Esophagus squamous epithelium (tissue), 5 donors: ENCODE measurements at regions not wholly inside any gene's neighbourhood (a gene's known extent, or its start where the extent isn't known, plus 50 kb on each side); places are given as distances from the start of the nearest gene placed in this dataset.

Experiments used
- DNase-seq: peaks from one replicate; lab custom pipeline; 2025; lab: John Stamatoyannopoulos, UW
- H3K27ac ChIP-seq, 4 donors: fragments of 200-600 bp; sonication (generic); one replicate each; pipeline ENCODE4 v1.5.1; 2016 to 2019; ENCODE audit warnings: mild to moderate bottlenecking in 1 of 4
- H3K27me3 ChIP-seq, 4 donors: fragments of 200-600 bp; sonication (generic); 1 replicate in 3 of 4; 2 replicates in 1 of 4; pipeline versions ENCODE4 v1.5.1 to v1.6.0; 2017 to 2021; ENCODE audit warnings: antibody characterized with exemption in 1 of 4
- H3K36me3 ChIP-seq, 3 donors: fragments of 200-600 bp; sonication (generic); one replicate each; pipeline ENCODE4 v1.5.1; 2016 to 2019
- H3K4me1 ChIP-seq, 3 donors: fragments of 200-600 bp; sonication (generic); one replicate each; pipeline ENCODE4 v1.5.1; 2017 to 2019
- H3K4me3 ChIP-seq, 4 donors: fragments of 200-600 bp; sonication (generic); 1 replicate in 3 of 4; 2 replicates in 1 of 4; pipeline ENCODE4 v1.5.1; 2016 to 2019; ENCODE audit warnings: mild to moderate bottlenecking in 2 of 4, moderate library complexity in 1 of 4
- H3K9me3 ChIP-seq, 3 donors: fragments of 200-600 bp; sonication (generic); one replicate each; pipeline ENCODE4 v1.5.1; 2016 to 2019
- CTCF ChIP-seq, 6 experiments: fragments of 450-650 bp in 4 of 6; fragments of 200-600 bp in 2 of 6; sonication (generic) in 2 of 6; IDR thresholded peaks; one replicate each; pipeline ENCODE4 v1.5.1; 2016 to 2019; ENCODE audit warnings: antibody characterized with exemption in 6 of 6, mild to moderate bottlenecking in 4 of 6, moderate library complexity in 4 of 6
- POLR2A ChIP-seq, 4 donors: fragments of 450-650 bp; IDR thresholded peaks; one replicate each; pipeline ENCODE4 v1.6.1; 2017; ENCODE audit warnings: antibody characterized with exemption in 4 of 4, mild to moderate bottlenecking in 4 of 4, moderate library complexity in 3 of 4
- WGBS, 2 donors: methylation state at CpG; one replicate each; pipeline ENCODE4 v1.1.5; 2018; 5-methylcytosine and 5-hydroxymethylcytosine counted together
- intact Hi-C: fragments of 100-400 bp; cut with DNase I; formaldehyde crosslinking; loops from one replicate; pipeline ENCODE4 v1.15.0; 2022
- donor health status: DM: yes; HTN: yes; CAD: no.

- no peaks in the 10 kb centered on the region for H3K9me3 ChIP-seq
- H3K27me3 ChIP-seq = no peaks in the 10 kb centered on the region
- H3K4me3 ChIP-seq = no peak overlapping the region
- no peak for DNase-seq
- no peaks in the 10 kb centered on the region for H3K4me1 ChIP-seq
- H3K27ac ChIP-seq = no peak overlapping the region
- intact Hi-C loops = no loop called here
- TF ChIP-seq POLR2A (IDR thresholded peaks at IDR 0.05) = no peak
- H3K36me3 ChIP-seq = no peaks in the 10 kb centered on the region
- WGBS, 2 donors = 96 to 100% methylated on average over 2 to 3 of the region's 4 CpGs
These were observed 397.6 kb upstream of the MAF start for GRCh38 chr16:79998143-79998542.

GRCh38 chr16:79997257-79997656 lies 396.7 kb upstream of the MAF start:
- H3K27me3 ChIP-seq = no peaks in the 10 kb centered on the region
- no peaks in the 10 kb centered on the region for H3K36me3 ChIP-seq
- H3K4me3 ChIP-seq = no peak overlapping the region
- no peaks in the 10 kb centered on the region for H3K4me1 ChIP-seq
- TF ChIP-seq POLR2A (IDR thresholded peaks at IDR 0.05) = no peak
- TF ChIP-seq CTCF (IDR thresholded peaks at IDR 0.05) = peak in 5 of 6 experiments; percentile 8 to 47 (median 22)
- no peak overlapping the region for H3K27ac ChIP-seq
- no peaks in the 10 kb centered on the region for H3K9me3 ChIP-seq
- intact Hi-C loops = no loop called here
- no peak for DNase-seq
- 73 to 78% methylated on average over 6 of the region's 6 CpGs for WGBS, 2 donors

- no peak for DNase-seq
- Histone ChIP-seq H3K36me3 (no peaks in the 10 kb centered on the region), H3K27me3 (no peaks in the 10 kb centered on the region), H3K4me3 (no peak overlapping the region), H3K27ac (no peak overlapping the region), H3K9me3 (no peaks in the 10 kb centered on the region), H3K4me1 (no peaks in the 10 kb centered on the region)
- 84 to 97% methylated on average over 3 of the region's 3 CpGs for WGBS, 2 donors
- no peak for TF ChIP-seq CTCF (IDR thresholded peaks at IDR 0.05)
- intact Hi-C loops = no loop called here
These were observed 395.8 kb upstream of the MAF start for GRCh38 chr16:79996321-79996720.

- no peak for DNase-seq
- TF ChIP-seq POLR2A (IDR thresholded peaks at IDR 0.05) = no peak
- TF ChIP-seq CTCF (IDR thresholded peaks at IDR 0.05) = no peak
- H3K27ac ChIP-seq = no peak overlapping the region
- WGBS, 2 donors = 82 to 90% methylated on average over 7 of the region's 7 CpGs
- H3K4me3 ChIP-seq = no peak overlapping the region
- no peaks in the 10 kb centered on the region for H3K4me1 ChIP-seq
- H3K36me3 ChIP-seq = no peaks in the 10 kb centered on the region
- H3K9me3 ChIP-seq = no peaks in the 10 kb centered on the region
- H3K27me3 ChIP-seq = no peaks in the 10 kb centered on the region
- intact Hi-C loops = no loop called here
These were observed 394.8 kb upstream of the MAF start for GRCh38 chr16:79995315-79995714.

GRCh38 chr16:79994418-79994817 lies 393.9 kb upstream of the MAF start:
- H3K27ac ChIP-seq = no peak overlapping the region
- no peak for TF ChIP-seq CTCF (IDR thresholded peaks at IDR 0.05)
- TF ChIP-seq POLR2A (IDR thresholded peaks at IDR 0.05) = no peak
- H3K27me3 ChIP-seq = no peaks in the 10 kb centered on the region
- 78 to 82% methylated on average over 5 of the region's 5 CpGs for WGBS, 2 donors
- no peaks in the 10 kb centered on the region for H3K9me3 ChIP-seq
- intact Hi-C loops = no loop called here
- no peak for DNase-seq
- H3K36me3 ChIP-seq = no peaks in the 10 kb centered on the region
- H3K4me3 ChIP-seq = no peak overlapping the region
- H3K4me1 ChIP-seq = no peaks in the 10 kb centered on the region

- Histone ChIP-seq H3K4me1 (no peaks in the 10 kb centered on the region), H3K4me3 (no peak overlapping the region), H3K9me3 (no peaks in the 10 kb centered on the region), H3K36me3 (no peaks in the 10 kb centered on the region), H3K27ac (no peak overlapping the region), H3K27me3 (no peaks in the 10 kb centered on the region)
- no peak for DNase-seq
- intact Hi-C loops = no loop called here
- WGBS, 2 donors = 86 to 87% methylated on average over 5 of the region's 5 CpGs
- TF ChIP-seq CTCF (IDR thresholded peaks at IDR 0.05) = no peak
- TF ChIP-seq POLR2A (IDR thresholded peaks at IDR 0.05) = no peak
These were observed 393.2 kb upstream of the MAF start for GRCh38 chr16:79993629-79994209.
